HG03159 (cell line): ENCODE measurements at regions not wholly inside any gene's neighbourhood (a gene's known extent, or its start where the extent isn't known, plus 50 kb on each side); places are given as distances from the start of the nearest gene placed in this dataset.
A peak's percentile ranks its signal among the peaks of the same experiment; 100 is the strongest.
"Not testable (repeated sequence)": the region's sequence is repeated elsewhere in the genome, so short reads cannot be mapped to it uniquely, and the experiment has no call there.

Experiments
- ATAC-seq: cut with Tn5 transposase; IDR thresholded peaks from one replicate; pipeline ENCODE4 v1.9.1; 2021; ENCODE audit warnings: mild to moderate bottlenecking, moderate library complexity; ENCODE audit not compliant: unreplicated experiment

DNA sequence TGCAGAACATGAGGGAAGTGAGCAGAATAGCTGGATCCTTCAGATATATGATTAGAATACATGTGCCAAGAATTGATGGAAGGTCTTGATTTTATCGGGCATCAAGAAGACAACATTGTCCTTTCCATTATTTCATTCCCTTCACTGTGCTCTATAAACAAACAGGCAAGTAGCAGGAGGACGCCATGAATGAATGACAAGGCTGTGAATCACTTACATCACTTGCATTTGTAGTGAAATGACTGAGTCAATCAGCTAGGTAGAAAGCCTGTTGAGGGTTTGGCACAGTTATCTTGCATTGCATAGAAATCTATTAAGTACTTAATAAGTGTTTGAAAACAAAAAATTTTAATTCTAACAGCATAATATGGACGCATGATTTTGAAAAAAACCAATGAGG, 548.8 kb upstream of the IZUMO3 start:
- ATAC-seq, result no peak

DNA sequence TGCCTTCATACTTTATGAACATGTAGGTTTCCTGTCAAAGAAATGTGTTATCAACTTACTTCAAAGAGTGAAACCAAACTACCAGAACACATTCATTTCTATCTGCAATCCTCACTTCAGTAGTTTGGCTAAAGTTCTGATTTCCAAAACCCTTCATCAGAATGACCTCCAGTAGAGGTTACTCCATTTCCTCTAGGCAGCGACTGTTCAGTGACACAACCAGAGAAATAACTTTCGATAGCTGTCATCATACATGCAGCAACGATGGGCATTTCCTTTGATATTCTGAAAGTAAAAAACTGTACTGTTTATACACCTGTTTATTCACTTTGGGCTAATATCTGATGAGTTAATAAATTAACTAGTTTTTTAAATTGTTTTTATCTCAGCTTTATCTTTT, 532.5 kb upstream of the IZUMO3 start:
- no peak for ATAC-seq

DNA sequence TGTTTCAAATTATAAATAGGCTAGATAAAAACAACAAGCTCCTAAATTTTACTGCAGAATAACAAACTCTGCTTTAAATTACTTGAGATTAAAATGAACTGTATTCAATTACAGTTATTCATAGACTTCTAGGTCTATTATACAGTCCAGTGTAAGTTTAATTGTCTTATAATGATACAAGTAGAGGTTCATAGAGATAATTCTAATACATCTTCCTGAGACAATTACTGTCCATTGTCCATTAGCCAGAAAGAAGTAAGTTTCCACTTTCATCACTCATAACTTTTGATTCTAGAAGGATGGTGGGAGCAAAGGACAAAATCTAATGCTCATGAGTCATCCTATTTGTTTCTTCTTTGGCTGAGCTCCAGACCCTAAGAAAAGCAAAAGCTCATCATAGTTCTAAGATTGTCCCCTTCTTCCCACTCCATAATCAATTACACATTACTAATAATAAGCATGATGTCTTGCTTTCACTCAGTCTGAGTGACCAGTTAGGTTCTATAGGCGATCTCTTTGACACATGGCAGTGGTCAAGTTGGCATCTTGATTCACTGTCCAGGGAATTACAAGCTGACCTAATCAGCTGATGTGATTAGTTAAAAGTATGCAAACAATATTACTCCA, 502.5 kb upstream of the IZUMO3 start:
- ATAC-seq, result no peak

- ATAC-seq, result not testable (repeated sequence)
Observed at GRCh38 chr9:25045469-25045868, 499.8 kb upstream of the IZUMO3 start.

- ATAC-seq, result no peak
Observed at GRCh38 chr9:25029743-25030142, 484.0 kb upstream of the IZUMO3 start.

- no peak for ATAC-seq
Observed at GRCh38 chr9:25025686-25026085, 480.0 kb upstream of the IZUMO3 start.

- ATAC-seq, result no peak
Observed at GRCh38 chr9:25025156-25025555, 479.5 kb upstream of the IZUMO3 start.

GRCh38 chr9:25017779-25018178, 472.1 kb upstream of the IZUMO3 start:
- no peak for ATAC-seq

GRCh38 chr9:25010027-25010662, 464.4 kb upstream of the IZUMO3 start:
- no peak for ATAC-seq

DNA sequence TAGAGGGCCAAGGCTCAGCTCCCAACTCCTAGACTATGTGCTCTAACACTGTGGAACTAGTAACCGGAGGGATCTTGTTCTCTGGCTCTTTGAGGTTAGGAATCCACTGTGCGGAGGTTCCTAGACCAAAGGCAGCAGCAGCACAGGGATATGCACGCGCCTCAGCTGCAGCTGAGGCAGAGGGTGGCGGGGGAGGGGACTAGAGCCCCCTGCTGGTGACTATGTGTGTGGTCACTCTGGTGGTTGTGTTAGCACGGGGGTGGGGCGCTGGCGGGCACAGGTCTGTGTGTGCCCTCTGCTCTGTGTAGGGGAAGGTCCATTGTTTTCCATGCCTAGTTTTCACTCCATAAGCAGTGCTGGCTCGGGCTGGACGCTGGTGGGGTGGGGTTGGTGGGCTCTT, 458.0 kb upstream of the IZUMO3 start:
- ATAC-seq, result no peak

- no peak for ATAC-seq
Observed at GRCh38 chr9:24986331-24986730, 440.6 kb upstream of the IZUMO3 start.

DNA sequence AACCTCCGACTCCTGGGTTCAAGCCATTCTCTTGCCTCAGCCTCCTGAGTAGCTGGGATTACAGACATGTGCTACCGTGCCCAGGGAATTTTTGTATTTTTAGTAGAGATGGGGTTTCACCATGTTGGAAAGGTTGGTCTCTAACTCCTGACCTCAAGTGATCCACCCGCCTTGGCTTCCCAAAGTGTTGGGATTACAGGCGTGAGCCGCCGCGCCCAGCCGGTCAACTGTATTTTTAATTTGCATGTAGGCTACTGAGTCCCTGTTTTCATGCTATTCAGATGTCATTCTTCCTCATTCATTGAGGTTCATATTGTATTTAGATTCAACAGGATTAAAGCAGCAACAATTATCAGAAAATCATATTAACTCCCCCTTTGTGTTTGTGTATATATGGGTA, 425.1 kb upstream of the IZUMO3 start:
- not testable (repeated sequence) for ATAC-seq

- ATAC-seq, result no peak
Observed at GRCh38 chr9:24961762-24962161, 416.1 kb upstream of the IZUMO3 start.

- no peak for ATAC-seq
Observed at GRCh38 chr9:24953070-24953469, 407.4 kb upstream of the IZUMO3 start.

DNA sequence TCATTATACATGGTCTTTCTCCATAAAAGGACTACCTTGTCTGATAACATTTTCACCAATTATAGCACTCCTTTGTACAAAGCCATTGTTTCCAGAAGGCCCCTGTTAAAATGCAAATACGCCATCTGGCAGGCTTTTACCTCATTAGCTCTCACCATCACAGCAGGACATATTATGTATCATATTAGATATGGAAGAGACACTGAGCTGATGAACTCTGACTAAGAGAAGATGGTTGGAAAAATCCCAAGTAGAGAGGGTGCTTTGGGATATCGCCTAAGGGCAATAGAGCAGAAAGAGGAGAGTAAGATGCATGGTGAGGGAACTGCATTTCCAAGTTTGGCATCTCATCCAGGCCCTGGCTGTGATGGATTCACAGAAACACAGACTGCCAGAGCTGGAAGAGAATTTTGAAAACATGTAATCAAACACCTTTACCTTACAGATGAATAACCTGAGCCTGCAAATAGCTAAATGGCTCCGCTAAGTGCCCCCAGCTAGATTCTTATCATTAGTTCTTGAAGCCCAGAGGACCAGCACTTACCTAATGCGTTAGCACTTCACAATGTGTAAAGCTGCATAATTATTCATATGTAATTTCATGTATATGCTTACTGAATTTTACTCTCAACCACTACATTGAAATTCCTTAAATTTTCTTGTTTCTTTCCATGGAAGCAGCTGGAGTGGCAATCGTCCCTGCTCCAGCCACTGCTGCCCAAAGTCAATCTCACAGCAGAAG, 393.6 kb upstream of the IZUMO3 start:
- ATAC-seq, result no peak

DNA sequence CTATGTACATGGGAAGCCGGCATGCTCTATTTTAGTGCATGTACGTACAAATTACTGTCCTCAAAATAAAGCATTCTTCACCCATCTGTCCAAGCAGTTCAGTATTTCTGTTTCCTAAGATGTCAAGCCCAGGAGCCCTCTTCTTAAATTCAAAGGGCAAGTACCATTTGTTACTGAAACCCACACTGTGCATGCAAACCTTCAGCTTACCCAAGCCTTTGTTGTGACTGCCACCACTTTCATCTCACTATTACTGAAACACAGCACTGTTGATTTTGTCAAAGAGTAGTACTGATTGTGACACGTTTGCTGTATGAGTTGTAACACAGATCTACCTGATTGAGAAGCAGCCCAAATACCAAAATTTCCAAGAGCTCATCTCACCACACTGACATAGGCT, 390.4 kb upstream of the IZUMO3 start:
- no peak for ATAC-seq

GRCh38 chr9:24932785-24933184, 387.1 kb upstream of the IZUMO3 start:
- ATAC-seq, result peak; percentile 49

DNA sequence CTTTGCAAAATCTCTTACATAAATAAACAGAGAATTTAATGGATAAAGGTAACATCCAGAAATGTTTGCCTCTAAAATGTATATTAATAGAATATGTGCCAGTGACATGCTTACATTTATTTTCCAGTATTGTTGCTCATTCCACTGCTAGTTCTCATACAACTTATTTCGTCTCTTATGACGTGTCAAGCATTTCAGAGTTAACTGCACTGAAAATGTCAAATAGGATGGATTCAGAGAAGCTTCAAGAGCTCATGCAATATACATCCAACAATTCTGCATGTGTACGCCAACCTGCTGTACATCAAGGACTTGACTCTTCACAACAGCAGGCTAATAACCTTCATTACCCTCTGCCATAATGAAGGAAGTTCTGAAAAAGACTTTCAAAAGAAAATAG, 386.2 kb upstream of the IZUMO3 start:
- ATAC-seq, result no peak

GRCh38 chr9:24912767-24913166, 367.1 kb upstream of the IZUMO3 start:
- ATAC-seq, result no peak

- ATAC-seq, result no peak
Observed at GRCh38 chr9:24901319-24901718, 355.6 kb upstream of the IZUMO3 start.

DNA sequence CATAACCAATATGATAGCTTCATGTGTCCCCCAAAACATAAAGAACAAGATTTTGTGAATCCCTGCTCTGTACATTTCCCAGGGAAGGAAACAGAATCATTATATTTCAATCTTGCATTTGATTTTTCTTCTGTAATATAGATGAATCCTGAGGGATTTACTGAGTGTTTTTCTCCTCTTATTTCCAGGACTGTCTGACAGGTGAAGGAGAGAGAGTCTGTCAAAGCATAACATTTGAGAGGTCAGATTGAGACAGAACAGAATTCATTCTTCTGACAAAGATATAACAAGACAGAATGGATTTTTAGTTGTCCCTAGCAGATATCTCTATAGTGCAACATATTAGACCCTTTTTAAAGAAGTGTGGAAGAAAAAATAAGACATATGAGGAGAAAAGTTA, 354.5 kb upstream of the IZUMO3 start:
- ATAC-seq, result no peak

- ATAC-seq, result no peak
Observed at GRCh38 chr9:24899463-24899862, 353.8 kb upstream of the IZUMO3 start.
